RWPE2 (cell line): ENCODE measurements at regions not wholly inside any gene's neighbourhood (a gene's known extent, or its start where the extent isn't known, plus 50 kb on each side); places are given as distances from the start of the nearest gene placed in this dataset.

Source experiments
- ATAC-seq: fragments of 200-7000 bp; cut with Tn5 transposase; 3 replicates; pipeline ENCODE4 v1.9.1; 2021; ENCODE audit warnings: low read depth
- DNase-seq: peaks from one replicate; pipeline ENCODE4 v3.0.0-alpha.2; 2020; ENCODE audit warnings: low spot score
- H3K27ac ChIP-seq: fragments of 450-650 bp; 2 replicates; pipeline ENCODE4 v1.5.1; 2017; ENCODE audit warnings: mild to moderate bottlenecking; ENCODE audit not compliant: poor library complexity, severe bottlenecking
- H3K27me3 ChIP-seq: fragments of 250-450 bp; sonication (Bioruptor Pico); 2 replicates; pipeline ENCODE4 v1.5.1; 2021; ENCODE audit warnings: mild to moderate bottlenecking, moderate library complexity; ENCODE audit not compliant: insufficient read depth, poor library complexity, severe bottlenecking
- H3K36me3 ChIP-seq: fragments of 250-450 bp; sonication (Bioruptor Pico); 2 replicates; pipeline ENCODE4 v1.5.1; 2020; ENCODE audit warnings: low read depth, mild to moderate bottlenecking, moderate library complexity
- H3K4me1 ChIP-seq: fragments of 250-450 bp; sonication (Bioruptor Pico); 2 replicates; pipeline ENCODE4 v1.5.1; 2021; ENCODE audit warnings: mild to moderate bottlenecking, moderate library complexity; ENCODE audit not compliant: insufficient read depth, poor library complexity, severe bottlenecking
- H3K4me3 ChIP-seq: fragments of 250-450 bp; sonication (Bioruptor Pico); 2 replicates; pipeline ENCODE4 v1.5.1; 2021; ENCODE audit warnings: mild to moderate bottlenecking, moderate library complexity; ENCODE audit not compliant: severe bottlenecking
- H3K9me3 ChIP-seq: fragments of 250-450 bp; sonication (Bioruptor Pico); 2 replicates; pipeline ENCODE4 v1.5.1; 2021; ENCODE audit warnings: mild to moderate bottlenecking, moderate library complexity; ENCODE audit not compliant: severe bottlenecking
- TF ChIP-seq, protein P1 (sequence below): fragments of 450-650 bp; IDR thresholded peaks from one replicate; pipeline ENCODE4 v1.5.1; 2017; ENCODE audit warnings: mild to moderate bottlenecking, moderate library complexity; ENCODE audit not compliant: poor library complexity, severe bottlenecking

DNA sequence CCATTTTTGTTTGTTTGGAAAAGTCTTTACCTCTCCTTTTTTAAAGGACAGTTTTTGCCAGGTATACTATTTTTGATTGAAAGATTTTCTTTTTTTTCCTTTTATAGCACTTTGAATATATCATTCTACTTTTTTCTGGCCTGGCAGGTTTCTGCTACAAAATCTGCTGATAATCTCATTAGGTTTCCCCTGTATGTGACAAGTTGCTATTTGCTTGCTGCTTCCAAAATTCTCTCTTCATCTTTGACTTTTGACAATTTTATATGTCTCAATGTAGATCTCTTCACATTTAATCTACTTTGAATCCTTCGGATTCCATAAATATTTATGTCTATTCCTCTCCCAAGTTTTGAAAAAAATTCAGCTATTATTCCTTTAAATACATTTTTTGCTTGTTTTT lies 838.5 kb downstream of the IGSF11 start:
- H3K36me3 ChIP-seq = no peaks in the 10 kb centered on the region
- peaks cover 6% of the 10 kb centered on the region for H3K9me3 ChIP-seq
- DNase-seq (no peak), ATAC-seq (no peak)
- H3K4me1 ChIP-seq = no peaks in the 10 kb centered on the region
- TF ChIP-seq, protein P1, sequence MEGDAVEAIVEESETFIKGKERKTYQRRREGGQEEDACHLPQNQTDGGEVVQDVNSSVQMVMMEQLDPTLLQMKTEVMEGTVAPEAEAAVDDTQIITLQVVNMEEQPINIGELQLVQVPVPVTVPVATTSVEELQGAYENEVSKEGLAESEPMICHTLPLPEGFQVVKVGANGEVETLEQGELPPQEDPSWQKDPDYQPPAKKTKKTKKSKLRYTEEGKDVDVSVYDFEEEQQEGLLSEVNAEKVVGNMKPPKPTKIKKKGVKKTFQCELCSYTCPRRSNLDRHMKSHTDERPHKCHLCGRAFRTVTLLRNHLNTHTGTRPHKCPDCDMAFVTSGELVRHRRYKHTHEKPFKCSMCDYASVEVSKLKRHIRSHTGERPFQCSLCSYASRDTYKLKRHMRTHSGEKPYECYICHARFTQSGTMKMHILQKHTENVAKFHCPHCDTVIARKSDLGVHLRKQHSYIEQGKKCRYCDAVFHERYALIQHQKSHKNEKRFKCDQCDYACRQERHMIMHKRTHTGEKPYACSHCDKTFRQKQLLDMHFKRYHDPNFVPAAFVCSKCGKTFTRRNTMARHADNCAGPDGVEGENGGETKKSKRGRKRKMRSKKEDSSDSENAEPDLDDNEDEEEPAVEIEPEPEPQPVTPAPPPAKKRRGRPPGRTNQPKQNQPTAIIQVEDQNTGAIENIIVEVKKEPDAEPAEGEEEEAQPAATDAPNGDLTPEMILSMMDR = no peak
- no peaks in the 10 kb centered on the region for H3K27me3 ChIP-seq
- H3K4me3 ChIP-seq = no peak overlapping the region
- no peak overlapping the region for H3K27ac ChIP-seq

DNA sequence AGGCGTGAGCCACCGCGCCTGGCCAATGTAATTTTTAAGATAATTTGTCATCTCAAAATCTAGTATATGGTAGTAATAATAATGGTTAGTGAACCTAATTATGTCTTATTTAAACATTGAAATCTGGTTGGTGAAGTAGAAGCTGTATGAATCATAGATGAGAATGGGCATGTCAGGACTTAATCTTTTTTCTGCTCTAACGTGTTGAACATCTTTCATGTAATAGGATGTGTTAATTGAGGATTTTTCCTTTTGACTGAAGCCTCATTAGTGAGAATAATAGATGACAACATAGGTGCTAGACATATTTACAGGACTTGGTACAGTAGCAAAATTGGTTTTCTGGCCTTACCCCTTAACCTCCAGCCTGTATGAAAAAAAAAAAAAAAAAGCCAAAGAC lies 835.6 kb downstream of the IGSF11 start:
- no peak for ATAC-seq
- Histone ChIP-seq H3K36me3 (no peaks in the 10 kb centered on the region), H3K4me1 (no peaks in the 10 kb centered on the region), H3K4me3 (no peak overlapping the region), H3K27ac (no peak overlapping the region), H3K9me3 (peaks cover 10% of the 10 kb centered on the region), H3K27me3 (no peaks in the 10 kb centered on the region)
- TF ChIP-seq, protein P1 = no peak
- DNase-seq = no peak

DNA sequence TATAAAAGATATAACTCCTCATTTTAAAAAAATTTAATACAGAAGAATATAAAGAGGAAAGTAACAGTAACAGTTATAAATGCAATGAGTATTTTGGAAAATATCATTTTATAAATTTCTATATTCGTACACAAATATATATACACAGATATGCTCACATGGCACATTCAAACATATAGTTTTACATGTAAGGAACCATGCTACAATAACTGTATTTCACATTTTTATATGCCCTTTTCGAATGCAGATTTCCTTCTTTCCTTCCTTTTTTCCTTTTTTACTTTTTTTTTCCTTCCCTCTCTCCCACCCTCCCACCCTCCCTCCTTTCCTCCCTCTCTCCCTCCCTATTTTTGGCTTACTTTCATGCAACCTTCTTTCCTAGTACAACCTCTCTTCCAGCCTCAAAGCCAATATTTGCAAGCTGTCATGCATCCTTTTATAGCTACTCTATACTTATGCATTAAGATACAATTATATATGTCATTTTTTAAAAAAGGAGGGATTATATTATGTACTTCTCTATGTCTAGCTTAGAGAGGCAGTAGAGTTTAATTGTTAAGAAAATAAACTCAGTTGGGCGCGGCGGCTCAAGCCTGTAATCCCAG lies 830.5 kb downstream of the IGSF11 start:
- no peak for DNase-seq
- Histone ChIP-seq H3K36me3 (no peaks in the 10 kb centered on the region), H3K4me1 (no peaks in the 10 kb centered on the region), H3K27ac (no peak overlapping the region), H3K27me3 (peaks cover 3% of the 10 kb centered on the region), H3K4me3 (no peak overlapping the region), H3K9me3 (peaks cover 4% of the 10 kb centered on the region)
- TF ChIP-seq, protein P1 = no peak
- no peak for ATAC-seq

DNA sequence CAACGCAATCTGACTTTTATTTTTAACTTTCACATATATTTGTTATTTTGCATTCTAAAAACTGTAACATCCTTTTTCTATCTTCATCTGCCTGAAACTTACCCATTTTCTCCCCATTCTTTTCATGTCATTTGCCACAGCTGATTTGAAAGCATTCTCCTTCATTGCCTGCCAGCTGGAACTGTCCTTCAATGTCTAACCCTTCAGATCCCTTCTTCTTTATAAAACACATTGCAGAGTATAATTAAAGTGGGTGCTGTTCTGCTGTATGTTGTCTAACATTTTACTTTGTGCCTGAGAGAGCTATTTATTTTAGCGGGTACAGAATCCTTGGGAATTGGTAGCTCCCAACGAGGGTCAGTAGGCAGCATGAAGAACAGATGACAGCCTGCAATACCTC lies 827.4 kb downstream of the IGSF11 start:
- DNase-seq = no peak
- no peak for ATAC-seq
- TF ChIP-seq, protein P1 = no peak
- Histone ChIP-seq H3K36me3 (no peaks in the 10 kb centered on the region), H3K27me3 (peaks cover 3% of the 10 kb centered on the region), H3K9me3 (no peaks in the 10 kb centered on the region), H3K4me1 (no peaks in the 10 kb centered on the region), H3K27ac (no peak overlapping the region), H3K4me3 (no peak overlapping the region)

DNA sequence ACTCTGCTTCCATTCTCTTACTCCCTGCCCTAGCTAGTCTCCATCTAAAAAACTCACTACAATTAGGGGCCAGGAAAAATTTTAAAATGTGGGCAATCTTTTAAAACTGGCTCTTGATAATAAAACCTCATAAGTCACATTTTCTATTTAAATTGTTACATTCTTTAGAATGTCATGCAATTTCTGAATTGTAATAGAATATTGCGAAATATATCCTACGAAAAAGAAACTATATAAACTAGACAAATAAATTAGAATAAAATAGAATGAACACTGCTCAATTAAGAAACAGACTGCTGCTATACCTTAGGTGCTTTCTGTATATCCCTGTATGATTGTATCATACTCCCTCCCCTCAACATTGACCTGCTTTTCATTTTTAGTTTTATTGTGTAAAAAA lies 826.0 kb downstream of the IGSF11 start:
- H3K9me3 ChIP-seq = no peaks in the 10 kb centered on the region
- TF ChIP-seq, protein P1 = no peak
- H3K4me3 ChIP-seq = no peak overlapping the region

More for the DNA sequence above, 826.0 kb downstream of the IGSF11 start:
- Histone ChIP-seq H3K27me3 (peaks cover 3% of the 10 kb centered on the region), H3K27ac (no peak overlapping the region), H3K36me3 (no peaks in the 10 kb centered on the region), H3K4me1 (no peaks in the 10 kb centered on the region)
- DNase-seq = no peak
- no peak for ATAC-seq
